Pulmonary artery endothelial cell (primary cell): ENCODE measurements at regions not wholly inside any gene's neighbourhood (a gene's known extent, or its start where the extent isn't known, plus 50 kb on each side); places are given as distances from the start of the nearest gene placed in this dataset.

ENCODE experiments used
- DNase-seq: peaks from one replicate; pipeline ENCODE4 v3.0.0-alpha.2; 2011; ENCODE audit warnings: low read depth, low spot score

GRCh38 chr2:43129676-43130547, 96.5 kb downstream of the ZFP36L2 start:
- DNase-seq: no peak

GRCh38 chr2:43128559-43128955, 97.8 kb downstream of the ZFP36L2 start:
- DNase-seq: no peak

DNA sequence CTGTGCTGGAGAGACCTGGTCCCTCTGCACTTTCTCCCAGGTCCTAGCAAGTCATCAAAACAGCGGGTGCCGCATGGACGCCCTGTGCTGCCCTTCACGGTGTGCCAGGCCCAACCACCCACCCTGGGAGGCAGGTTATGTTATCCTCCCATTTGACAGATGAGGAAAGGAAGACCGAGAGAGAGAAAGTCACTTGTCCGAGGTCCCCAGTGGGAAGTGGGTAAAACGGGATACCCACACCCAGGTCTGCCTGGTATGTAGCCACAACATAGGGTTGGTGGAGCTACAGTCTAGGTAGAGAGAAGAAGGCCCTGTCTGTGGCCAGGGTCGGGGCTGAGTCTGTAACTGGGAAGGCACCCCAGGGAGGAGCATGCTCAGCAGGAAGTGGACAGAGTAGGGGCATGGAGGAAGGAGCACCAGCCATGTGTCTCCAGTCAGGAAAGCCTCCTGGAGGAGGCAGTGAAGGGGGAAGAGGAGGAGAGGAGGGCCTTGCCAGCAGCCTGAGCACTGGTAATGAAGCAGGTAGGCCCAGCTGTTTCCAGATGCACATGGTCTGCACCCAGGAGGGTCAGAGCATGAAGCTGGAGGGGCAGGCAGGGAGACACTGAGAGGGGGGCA, 98.4 kb downstream of the ZFP36L2 start:
- DNase-seq: no peak

GRCh38 chr2:43127208-43127940, 99.0 kb downstream of the ZFP36L2 start:
- no peak for DNase-seq

- no peak for DNase-seq
Measured at GRCh38 chr2:43126817-43127207, 99.6 kb downstream of the ZFP36L2 start.

- no peak for DNase-seq
Measured at GRCh38 chr2:43125090-43125998, 101.1 kb downstream of the ZFP36L2 start.

GRCh38 chr2:43124687-43125057, 101.7 kb downstream of the ZFP36L2 start:
- no peak for DNase-seq

- no peak for DNase-seq
Measured at GRCh38 chr2:43123981-43124686, 102.3 kb downstream of the ZFP36L2 start.

GRCh38 chr2:43123486-43123885, 102.9 kb downstream of the ZFP36L2 start:
- no peak for DNase-seq

DNA sequence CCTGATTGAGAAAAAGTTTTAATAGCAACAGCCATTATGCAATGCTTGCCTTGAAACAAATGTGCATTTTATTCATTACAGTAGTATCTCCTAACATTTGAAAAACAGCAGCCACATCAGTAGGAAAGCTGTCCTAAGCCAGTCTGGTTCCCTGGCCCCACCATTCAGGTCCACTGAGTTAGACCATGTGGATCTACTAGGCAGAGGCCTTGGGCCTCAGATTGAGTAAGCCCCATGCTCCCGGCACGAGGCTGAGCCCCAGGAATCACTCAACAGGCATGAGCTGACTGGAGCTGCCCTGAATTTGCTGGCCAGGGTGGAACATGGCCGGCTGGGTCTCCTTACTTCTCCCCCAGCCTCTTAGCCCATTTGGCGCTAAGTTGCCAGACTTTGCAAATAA, 103.4 kb downstream of the ZFP36L2 start:
- no peak for DNase-seq

- DNase-seq: no peak
Measured at GRCh38 chr2:43121580-43122314, 104.7 kb downstream of the ZFP36L2 start.

DNA sequence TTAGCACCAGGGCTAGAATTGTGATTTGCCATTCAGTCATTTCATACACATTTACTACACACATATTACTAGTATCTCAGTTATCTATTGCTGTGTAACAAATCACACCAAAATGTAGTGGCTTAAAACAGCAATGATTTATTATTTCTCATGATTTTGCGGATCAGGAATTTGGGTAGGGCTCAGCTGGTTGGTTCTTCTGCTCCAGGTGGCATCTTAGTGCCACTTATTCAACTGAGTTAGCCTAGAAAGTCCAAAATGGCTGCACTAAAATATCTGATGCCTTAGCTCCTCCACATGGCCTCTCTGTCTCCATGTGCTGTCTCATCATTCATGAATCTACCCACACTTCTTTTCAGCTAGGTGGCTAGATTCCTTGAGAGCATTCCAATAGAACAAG, 107.1 kb downstream of the ZFP36L2 start:
- DNase-seq: no peak

- no peak for DNase-seq
Measured at GRCh38 chr2:43117521-43118143, 108.8 kb downstream of the ZFP36L2 start.

- DNase-seq: no peak
Measured at GRCh38 chr2:43116988-43117387, 109.4 kb downstream of the ZFP36L2 start.

DNA sequence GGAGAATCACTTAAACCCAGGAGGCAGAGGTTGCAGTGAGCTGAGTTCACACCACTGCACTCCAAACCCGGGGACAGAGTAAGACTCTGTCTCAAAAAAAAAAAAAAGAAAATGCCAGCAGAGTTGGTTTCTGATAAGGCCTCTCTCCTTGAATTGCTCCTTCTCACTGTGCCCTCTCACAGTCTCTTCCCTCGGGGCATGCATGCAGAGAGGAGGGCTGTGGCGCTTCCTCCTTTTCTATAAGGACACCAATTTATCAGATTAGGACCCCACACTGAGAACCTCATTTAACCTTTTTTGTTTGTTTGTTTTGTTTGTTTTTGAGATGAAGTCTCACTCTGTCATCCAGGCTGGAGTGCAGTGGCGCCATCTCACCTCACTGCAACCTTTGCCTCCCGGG, 110.5 kb downstream of the ZFP36L2 start:
- no peak for DNase-seq

DNA sequence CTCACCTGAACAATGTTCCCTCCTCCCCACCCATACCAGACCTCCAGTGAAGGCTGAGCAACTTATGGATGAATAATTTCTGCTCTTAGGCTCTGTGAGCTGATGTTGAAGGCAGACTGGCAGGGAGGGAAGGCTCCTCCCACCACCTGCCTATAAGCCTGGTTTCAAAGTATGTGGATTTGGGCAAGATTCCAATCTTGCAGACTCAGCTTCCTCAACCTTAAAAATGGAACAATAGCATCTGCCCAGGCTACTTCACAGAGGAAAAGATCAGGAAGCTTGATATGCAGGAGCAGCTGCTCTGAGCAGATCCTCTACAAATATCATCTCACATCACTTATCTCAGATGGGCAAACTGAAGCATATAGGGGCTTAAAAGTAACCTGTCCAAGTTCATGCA, 112.2 kb downstream of the ZFP36L2 start:
- peak; percentile 91 for DNase-seq

DNA sequence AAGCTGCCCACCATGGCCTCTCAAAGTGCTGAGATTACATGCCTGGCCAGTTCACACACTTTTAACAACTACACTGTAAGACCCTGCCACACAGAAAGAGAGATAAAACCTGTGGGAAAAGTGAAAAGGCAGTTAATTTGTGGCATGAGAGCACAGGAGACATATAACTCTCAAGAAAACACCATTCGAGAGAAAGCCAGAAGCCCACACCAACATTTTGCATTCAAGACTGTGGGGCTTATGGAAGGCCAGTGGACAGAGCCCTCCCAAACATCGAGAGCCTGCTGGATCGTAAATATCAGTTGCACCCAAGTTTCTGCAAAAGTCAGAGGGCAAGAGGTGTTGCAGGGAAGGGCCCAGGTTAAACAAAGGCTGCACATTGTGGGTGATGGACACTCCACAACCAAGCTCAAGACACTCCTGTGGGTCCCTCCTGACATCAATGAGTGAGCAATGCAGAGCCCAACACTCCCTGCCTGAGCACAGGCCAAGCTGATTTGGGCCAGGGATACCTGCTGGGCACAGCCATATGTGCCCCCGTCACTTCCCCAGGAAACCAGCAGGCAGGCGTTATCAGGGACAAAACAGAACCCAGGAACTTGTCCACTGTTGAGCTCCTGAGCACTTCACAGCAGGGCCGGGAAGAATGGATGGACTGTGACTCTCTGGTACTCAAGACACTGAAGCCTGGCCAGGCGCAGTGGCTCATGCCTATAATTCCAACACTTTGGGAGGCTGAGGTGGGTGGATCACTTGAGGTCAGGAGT, 114.4 kb downstream of the ZFP36L2 start:
- DNase-seq: no peak

DNA sequence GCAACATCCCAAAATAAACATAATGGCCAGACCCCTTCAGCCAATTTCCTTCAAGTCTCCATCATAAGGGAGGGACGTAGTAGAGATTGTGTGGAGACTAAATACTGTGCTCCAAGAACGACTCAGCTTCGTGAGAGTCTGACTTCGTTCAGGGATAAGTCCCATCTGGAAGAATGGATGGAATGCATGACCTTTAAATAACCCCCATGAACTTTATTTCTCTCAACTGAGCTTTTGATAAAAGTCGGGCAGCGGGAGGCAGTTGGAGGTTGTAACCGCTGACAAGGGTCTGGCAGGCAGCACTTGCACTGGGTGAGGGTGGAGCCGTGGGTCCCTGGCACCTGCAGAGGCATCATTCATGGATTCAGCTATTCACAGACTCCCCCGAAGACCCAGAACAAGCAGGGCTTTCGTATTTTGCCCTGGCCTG, 115.9 kb downstream of the ZFP36L2 start:
- DNase-seq: no peak

- DNase-seq: no peak
Measured at GRCh38 chr2:43109261-43109743, 117.1 kb downstream of the ZFP36L2 start.
